Common myeloid progenitor, CD34-positive (primary cell): ENCODE measurements at regions not wholly inside any gene's neighbourhood (a gene's known extent, or its start where the extent isn't known, plus 50 kb on each side); places are given as distances from the start of the nearest gene placed in this dataset.
"Not testable (repeated sequence)": the region's sequence is repeated elsewhere in the genome, so short reads cannot be mapped to it uniquely, and the experiment has no call there.

Experiments used
- CTCF ChIA-PET: fragments of 350-600 bp; sonication (Branson Sonifier 250); formaldehyde crosslinking; loops from one replicate; lab custom pipeline; 2021; ENCODE audit warnings: antibody characterized with exemption; lab: Charles Lee
- POLR2A ChIA-PET: fragments of 350-600 bp; sonication (Branson Sonifier 250); formaldehyde crosslinking; loops from one replicate; lab custom pipeline; 2021; ENCODE audit warnings: antibody characterized with exemption; lab: Charles Lee
- DNase-seq, 3 donors: peaks; one replicate each; pipeline versions ENCODE4 v3.0.0 to v3.0.0-alpha.2; 2013
- H3K27ac ChIP-seq, 2 experiments: 1 replicate in 1 of 2; 2 replicates in 1 of 2; pipeline ENCODE4 v1.7.0; 2013; ENCODE audit warnings: inconsistent platforms in 2 of 2, low read length in 2 of 2, mild to moderate bottlenecking in 2 of 2, low read depth in 1 of 2, moderate library complexity in 1 of 2; ENCODE audit not compliant: severe bottlenecking in 2 of 2, insufficient read depth in 1 of 2, poor library complexity in 1 of 2
- H3K27me3 ChIP-seq, 5 experiments: replicated peaks in 2 of 5; 1 replicate in 3 of 5; 2 replicates in 2 of 5; pipeline versions ENCODE4 v1.6.1 to v1.7.0; 2013; ENCODE audit warnings: low read length in 4 of 5, mild to moderate bottlenecking in 2 of 5, moderate library complexity in 2 of 5, inconsistent platforms in 1 of 5; ENCODE audit not compliant: insufficient read depth in 5 of 5, control insufficient read depth in 4 of 5
- H3K36me3 ChIP-seq, 4 experiments: 1 replicate in 2 of 4; 2 replicates in 2 of 4; pipeline versions ENCODE4 v1.6.1 to v1.7.0; 2013; ENCODE audit warnings: low read length in 3 of 4, control low read depth in 1 of 4, mild to moderate bottlenecking in 1 of 4; ENCODE audit not compliant: control insufficient read depth in 4 of 4, insufficient read depth in 4 of 4
- H3K4me1 ChIP-seq, 4 experiments: 1 replicate in 3 of 4; 2 replicates in 1 of 4; pipeline versions ENCODE4 v1.6.1 to v1.7.1; 2013; ENCODE audit warnings: low read length in 3 of 4, mild to moderate bottlenecking in 3 of 4, control low read depth in 1 of 4, inconsistent platforms in 1 of 4, moderate library complexity in 1 of 4; ENCODE audit not compliant: control insufficient read depth in 4 of 4, insufficient read depth in 4 of 4; ENCODE audit errors: control extremely low read depth in 1 of 4
- H3K4me3 ChIP-seq, 7 experiments: 1 replicate in 4 of 7; 2 replicates in 3 of 7; pipeline versions ENCODE4 v1.5.1 to v1.7.0; 2013; ENCODE audit warnings: mild to moderate bottlenecking in 7 of 7, low read length in 6 of 7, moderate library complexity in 6 of 7, inconsistent platforms in 2 of 7, low read depth in 2 of 7, control low read depth in 1 of 7; ENCODE audit not compliant: insufficient read depth in 4 of 7, control insufficient read depth in 1 of 7; ENCODE audit errors: extremely low read depth in 1 of 7
- H3K9me3 ChIP-seq, 5 experiments: 1 replicate in 4 of 5; 2 replicates in 1 of 5; pipeline versions ENCODE4 v1.6.1 to v1.7.1; 2013; ENCODE audit warnings: low read length in 4 of 5, mild to moderate bottlenecking in 2 of 5, inconsistent platforms in 1 of 5, low read depth in 1 of 5, moderate library complexity in 1 of 5; ENCODE audit not compliant: control insufficient read depth in 4 of 5, insufficient read depth in 2 of 5; ENCODE audit errors: control extremely low read depth in 1 of 5
- WGBS: methylation state at CpG from one replicate; pipeline ENCODE4 v1.1.5; 2013; ENCODE audit not compliant: insufficient coverage; 5-methylcytosine and 5-hydroxymethylcytosine counted together

DNA sequence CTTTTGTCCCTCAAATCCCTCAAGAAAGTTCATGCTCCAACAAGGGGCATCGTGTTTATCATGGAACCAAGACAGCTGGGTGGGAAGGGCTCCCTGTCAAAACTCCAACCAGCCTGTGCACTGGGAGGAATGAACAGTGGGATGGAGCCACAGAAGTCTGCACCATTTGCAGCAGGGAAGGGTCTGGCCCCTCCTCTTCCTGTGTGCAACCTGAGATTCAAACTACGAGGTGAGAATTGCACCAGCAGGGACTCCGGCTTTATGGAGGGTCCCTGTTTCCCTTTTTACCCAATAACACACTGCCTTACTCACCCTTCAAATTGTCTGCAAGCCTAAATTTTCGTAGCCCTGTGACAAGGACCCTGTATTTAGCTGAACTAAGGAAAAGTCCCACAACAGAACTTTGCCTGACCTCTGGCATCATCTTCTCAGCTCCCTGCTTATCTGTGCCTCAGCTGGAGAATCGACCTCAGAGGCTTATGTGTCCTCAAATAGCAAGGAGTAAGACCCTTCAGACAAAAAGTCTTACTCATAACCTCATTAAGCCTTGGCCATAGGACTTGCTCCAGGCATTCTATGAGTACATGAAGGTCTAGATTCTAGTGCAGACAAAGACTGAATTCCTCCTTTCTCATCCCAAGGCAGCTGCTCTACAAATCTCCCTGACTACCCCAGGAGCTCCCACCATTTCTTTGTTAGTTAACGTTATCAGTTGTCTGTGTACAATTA is 178.3 kb upstream of the SERPINE2 start:
- POLR2A ChIA-PET: no interaction called here
- H3K4me1 ChIP-seq: no peaks in the 10 kb centered on the region
- H3K4me3 ChIP-seq: no peak overlapping the region
- no peak overlapping the region for H3K27ac ChIP-seq
- 91% methylated on average over 4 of the region's 6 CpGs for WGBS
- no peaks in the 10 kb centered on the region for H3K9me3 ChIP-seq
- H3K27me3 ChIP-seq: peaks cover 0 to 3% (median 0%) of the 10 kb centered on the region in 5 experiments
- DNase-seq: no peak
- no peaks in the 10 kb centered on the region for H3K36me3 ChIP-seq
- CTCF ChIA-PET: no interaction called here

DNA sequence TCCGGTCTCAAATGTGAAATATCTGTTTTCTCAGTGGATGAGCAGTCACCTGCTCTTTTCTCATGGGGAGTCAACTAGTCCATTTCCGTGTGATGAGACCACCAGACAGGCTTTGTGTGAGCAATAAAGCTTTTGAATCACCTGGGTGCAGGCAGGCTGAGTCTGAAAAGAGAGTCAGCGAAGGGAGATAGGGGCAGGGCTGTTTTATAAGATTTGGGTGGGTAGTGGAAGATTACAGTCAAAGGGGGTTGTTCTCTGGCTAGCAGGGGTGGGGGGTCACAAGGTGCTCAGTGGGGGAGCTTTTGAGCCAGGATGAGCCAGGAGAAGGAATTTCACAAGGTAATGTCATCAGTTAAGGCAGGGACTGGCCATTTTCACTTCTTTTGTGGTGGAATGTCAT is 176.5 kb upstream of the SERPINE2 start:
- H3K27me3 ChIP-seq, CTCF ChIA-PET, H3K9me3 ChIP-seq, H3K4me3 ChIP-seq, H3K4me1 ChIP-seq, H3K27ac ChIP-seq, DNase-seq, POLR2A ChIA-PET, H3K36me3 ChIP-seq: not testable (repeated sequence)
- WGBS: 94% methylated on average over 3 of the region's 3 CpGs

DNA sequence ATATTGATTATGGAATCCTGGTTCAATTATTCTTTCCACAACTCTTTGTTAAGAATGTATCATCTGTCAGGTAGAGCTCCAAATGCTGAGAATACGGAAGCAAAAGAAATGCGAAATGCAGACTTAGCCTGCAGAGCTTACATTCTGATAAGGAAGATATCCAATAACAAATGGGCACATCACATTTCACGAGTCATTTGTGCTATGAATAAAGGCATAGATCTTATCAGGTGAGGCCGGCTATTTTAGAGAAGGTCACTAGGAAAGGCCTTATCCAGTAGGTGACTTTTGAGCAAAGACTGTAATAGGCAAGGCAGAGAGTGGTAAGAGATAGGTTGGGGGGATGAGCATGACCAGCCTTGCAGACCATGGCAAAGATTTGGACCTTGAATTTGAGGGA is 174.3 kb upstream of the SERPINE2 start:
- CTCF ChIA-PET: no interaction called here
- POLR2A ChIA-PET: no interaction called here
- no peak overlapping the region for H3K27ac ChIP-seq
- H3K27me3 ChIP-seq: peaks cover 0 to under 1% (median 0%) of the 10 kb centered on the region in 5 experiments
- 78% methylated on average over 3 of the region's 4 CpGs for WGBS
- H3K9me3 ChIP-seq: no peaks in the 10 kb centered on the region
- H3K4me3 ChIP-seq: no peak overlapping the region
- no peak for DNase-seq
- H3K4me1 ChIP-seq: no peaks in the 10 kb centered on the region
- H3K36me3 ChIP-seq: no peaks in the 10 kb centered on the region

DNA sequence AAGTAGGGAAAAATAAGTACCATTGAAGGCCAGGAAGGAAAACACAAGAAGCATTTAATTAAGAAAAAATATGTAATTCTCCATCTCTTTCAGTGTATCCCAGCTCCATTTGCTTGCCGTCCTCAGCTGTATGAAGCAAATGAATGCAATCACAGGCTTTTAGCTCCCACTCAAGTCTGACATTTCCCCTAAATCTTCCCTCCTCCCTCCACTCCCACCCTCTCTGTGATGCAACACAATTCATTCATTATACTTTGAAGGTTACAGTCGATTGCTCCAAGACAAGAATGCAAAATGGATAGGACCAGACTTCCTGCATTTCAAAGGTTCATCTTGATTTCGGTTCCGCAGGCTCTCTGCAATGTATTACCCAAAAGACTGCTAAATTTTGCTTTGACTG is 172.7 kb upstream of the SERPINE2 start:
- no CpG with 5 or more reads among the region's 4 CpGs for WGBS
- H3K27me3 ChIP-seq: peaks cover 0 to 1% (median 0%) of the 10 kb centered on the region in 5 experiments
- no peaks in the 10 kb centered on the region for H3K4me1 ChIP-seq
- no peak for DNase-seq
- H3K4me3 ChIP-seq: no peak overlapping the region
- no peak overlapping the region for H3K27ac ChIP-seq
- ChIA-PET POLR2A (no interaction called here), CTCF (no interaction called here)
- no peaks in the 10 kb centered on the region for H3K9me3 ChIP-seq
- no peaks in the 10 kb centered on the region for H3K36me3 ChIP-seq

DNA sequence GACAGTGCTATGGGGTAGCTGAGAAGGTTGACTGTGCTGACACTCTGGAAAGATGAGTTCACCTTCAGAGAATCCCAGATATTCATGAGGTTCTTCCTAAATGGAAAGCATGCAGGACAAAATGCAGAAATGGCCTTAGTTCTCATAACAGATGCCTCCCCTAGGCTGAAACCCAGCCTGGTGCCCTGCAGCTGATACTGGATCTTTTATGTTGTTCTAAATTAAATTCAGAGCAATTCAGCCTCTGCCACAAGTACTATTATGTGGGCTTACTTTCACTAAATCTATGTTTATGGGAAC is 172.0 kb upstream of the SERPINE2 start:
- no peak for DNase-seq
- Histone ChIP-seq H3K4me3 (no peak overlapping the region), H3K36me3 (no peaks in the 10 kb centered on the region), H3K27me3 (peaks cover 0 to 1% (median 0%) of the 10 kb centered on the region in 5 experiments), H3K9me3 (no peaks in the 10 kb centered on the region), H3K4me1 (no peaks in the 10 kb centered on the region), H3K27ac (no peak overlapping the region)
- POLR2A ChIA-PET: no interaction called here
- CTCF ChIA-PET: no interaction called here

DNA sequence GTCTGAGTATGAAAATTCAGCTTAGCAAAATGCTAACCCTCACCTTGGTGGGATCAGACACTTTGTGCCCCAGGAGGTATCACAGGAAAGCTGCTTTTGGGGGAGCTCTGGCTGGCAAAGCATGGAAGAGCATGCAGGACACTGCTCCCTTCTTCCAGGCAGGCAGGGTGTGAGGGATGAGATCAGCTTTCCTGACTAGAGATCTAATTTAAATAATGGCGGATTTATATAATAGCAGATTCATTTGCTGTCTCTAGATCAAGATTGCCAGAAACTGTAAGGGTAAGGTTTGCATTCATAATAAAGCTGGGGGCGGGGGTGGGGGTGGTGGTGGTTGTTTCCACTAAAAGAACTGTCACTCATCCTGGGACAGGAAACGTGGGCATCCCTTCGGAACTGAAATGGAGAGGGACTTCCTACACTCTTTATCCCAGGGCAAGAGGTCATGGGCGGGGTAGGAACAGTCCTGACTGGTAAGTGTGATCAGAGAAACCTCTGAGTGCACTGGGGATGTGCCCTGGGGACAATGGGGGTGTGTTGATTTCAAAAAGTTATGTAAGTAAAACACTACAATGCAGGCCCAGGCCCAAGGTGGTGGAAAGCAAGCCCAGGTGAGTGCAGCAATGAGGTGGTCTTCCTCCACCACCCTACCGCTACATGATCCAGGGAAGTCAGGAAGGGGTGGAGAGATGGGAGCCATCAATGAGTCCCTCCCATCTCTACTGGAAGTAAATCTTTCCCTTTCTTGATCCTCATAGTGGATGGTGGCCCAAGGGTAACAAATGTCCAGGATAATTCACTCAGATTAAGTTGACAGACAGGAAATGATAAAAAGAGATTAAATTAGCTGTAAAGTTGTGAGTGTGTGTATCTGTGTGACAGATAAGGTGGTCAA is 171.4 kb upstream of the SERPINE2 start:
- CTCF ChIA-PET: no interaction called here
- WGBS: 100% methylated on average over 3 of the region's 6 CpGs
- POLR2A ChIA-PET: no interaction called here

DNA sequence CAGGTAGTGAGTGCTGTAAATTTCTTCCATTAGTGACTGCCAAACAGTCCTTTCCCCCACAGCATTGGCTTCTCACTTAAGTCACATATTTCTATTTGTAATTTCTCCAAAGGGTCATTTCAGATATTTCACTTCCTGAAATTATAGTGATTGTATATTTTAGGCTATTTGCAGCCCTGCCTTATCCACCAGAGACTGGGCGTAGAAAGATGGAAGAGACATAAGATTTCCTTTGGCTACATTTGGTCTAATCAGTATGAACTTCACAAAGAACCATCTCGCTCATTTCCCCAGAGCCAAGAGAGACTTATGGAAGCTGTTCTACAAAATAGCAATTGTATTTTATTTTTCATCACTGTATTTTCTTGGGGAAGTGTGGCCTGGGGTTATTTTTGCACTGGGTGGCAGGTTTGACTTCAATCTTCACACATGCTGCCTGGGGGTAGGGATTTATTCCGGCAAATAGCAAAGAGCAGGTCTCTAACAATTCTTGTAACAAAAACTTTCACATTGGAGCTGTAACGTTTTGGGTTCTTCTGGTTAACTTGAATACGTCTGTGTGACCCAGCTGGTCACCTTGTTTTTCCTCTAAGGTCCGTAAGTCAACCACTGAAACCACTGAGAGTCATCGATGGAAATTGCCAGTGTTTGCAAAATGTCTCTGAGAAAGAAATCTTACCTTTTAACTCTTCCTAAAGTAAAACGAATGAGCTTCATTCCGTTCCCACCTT is 170.6 kb upstream of the SERPINE2 start:
- 100% methylated on average over 6 of the region's 9 CpGs for WGBS
- H3K36me3 ChIP-seq: no peaks in the 10 kb centered on the region
- H3K27ac ChIP-seq: no peak overlapping the region
- POLR2A ChIA-PET: no interaction called here
- peaks cover 0 to 1% (median 0%) of the 10 kb centered on the region in 5 experiments for H3K27me3 ChIP-seq
- no peaks in the 10 kb centered on the region for H3K4me1 ChIP-seq
- no peak overlapping the region for H3K4me3 ChIP-seq
- CTCF ChIA-PET: no interaction called here
- no peaks in the 10 kb centered on the region for H3K9me3 ChIP-seq
- DNase-seq: no peak

More for the DNA sequence above, 171.4 kb upstream of the SERPINE2 start:
- H3K4me1 ChIP-seq: no peaks in the 10 kb centered on the region
- no peak for DNase-seq
- H3K36me3 ChIP-seq: no peaks in the 10 kb centered on the region
- H3K9me3 ChIP-seq: no peaks in the 10 kb centered on the region
- H3K4me3 ChIP-seq: no peak overlapping the region
- peaks cover 0 to 1% (median 0%) of the 10 kb centered on the region in 5 experiments for H3K27me3 ChIP-seq
- H3K27ac ChIP-seq: no peak overlapping the region
